GM12874 (cell line): ENCODE measurements at regions not wholly inside any gene's neighbourhood (a gene's known extent, or its start where the extent isn't known, plus 50 kb on each side); places are given as distances from the start of the nearest gene placed in this dataset.

Source experiments
- CTCF ChIP-seq: IDR thresholded peaks from 2 replicates; pipeline ENCODE4 v1.5.1; 2011; ENCODE audit warnings: low read depth, mild to moderate bottlenecking, control low read depth, low read length, moderate library complexity; ENCODE audit not compliant: insufficient read depth

DNA sequence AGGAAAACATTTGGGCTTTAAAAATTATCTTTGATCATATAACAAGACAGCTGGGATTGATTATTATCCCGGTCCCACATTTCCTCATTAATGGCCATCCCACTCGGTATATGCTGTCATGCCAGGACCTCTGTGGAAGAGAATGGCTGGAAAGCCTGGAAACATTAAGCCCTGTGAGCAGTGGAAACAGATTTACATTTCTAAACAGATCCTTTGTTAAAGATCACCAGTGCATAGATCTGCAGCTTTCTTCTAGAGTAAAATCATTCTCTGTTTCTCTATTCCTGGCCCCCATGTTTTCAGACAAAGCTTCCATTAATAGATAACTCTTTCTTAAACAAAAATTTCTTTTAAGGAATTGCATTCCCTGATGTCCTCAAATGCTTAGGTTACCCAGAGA is 152.2 kb downstream of the CAVIN4 start:
- TF ChIP-seq CTCF: no peak

GRCh38 chr9:100731038-100731556 is 153.2 kb downstream of the CAVIN4 start:
- TF ChIP-seq CTCF: no peak

DNA sequence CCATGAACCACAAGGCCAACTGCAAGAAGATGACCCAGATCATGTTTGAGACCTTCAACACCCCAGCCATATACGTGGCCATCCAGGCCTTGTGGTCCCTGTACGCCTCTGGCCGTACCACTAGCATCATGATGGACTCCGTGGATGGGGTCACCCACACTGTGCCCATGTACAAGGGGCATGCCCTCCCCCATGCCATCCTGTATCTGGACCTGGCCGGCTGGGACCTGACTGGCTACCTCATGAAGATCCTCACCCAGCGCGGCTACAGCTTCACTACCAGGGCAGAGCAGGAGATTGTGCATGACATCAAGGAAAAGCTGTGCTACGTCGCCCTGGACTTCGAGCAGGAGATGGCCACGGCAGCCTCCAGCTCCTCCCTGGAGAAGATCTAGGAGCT is 153.7 kb downstream of the CAVIN4 start:
- no peak for TF ChIP-seq CTCF

GRCh38 chr9:100739208-100739607 is 161.3 kb downstream of the CAVIN4 start:
- TF ChIP-seq CTCF: no peak

GRCh38 chr9:100739666-100740065 is 161.8 kb downstream of the CAVIN4 start:
- no peak for TF ChIP-seq CTCF

GRCh38 chr9:100756217-100756616 is 178.3 kb downstream of the CAVIN4 start:
- TF ChIP-seq CTCF: no peak

- TF ChIP-seq CTCF: no peak
These were observed 181.3 kb downstream of the CAVIN4 start for GRCh38 chr9:100759215-100759614.
